HepG2 (cell line): ENCODE measurements at regions not wholly inside any gene's neighbourhood (a gene's known extent, or its start where the extent isn't known, plus 50 kb on each side); places are given as distances from the start of the nearest gene placed in this dataset.

Source experiments
- ARID2 ChIP-seq: sonication (generic); formaldehyde crosslinking; IDR thresholded peaks from 2 replicates; pipeline ENCODE4 v1.8.1; 2022; ENCODE audit warnings: mild to moderate bottlenecking, missing genetic modification reagents, borderline replicate concordance
- CTCF ChIP-seq: sonication (generic); formaldehyde crosslinking; IDR thresholded peaks from 2 replicates; pipeline ENCODE4 v1.5.0; 2020; ENCODE audit warnings: mild to moderate bottlenecking, missing genetic modification reagents, moderate library complexity
- JUND ChIP-seq: sonication (generic); formaldehyde crosslinking; IDR thresholded peaks from 2 replicates; pipeline ENCODE4 v1.8.0; 2022; ENCODE audit warnings: mild to moderate bottlenecking, missing genetic modification reagents
- NFKB2 ChIP-seq: sonication (generic); formaldehyde crosslinking; IDR thresholded peaks from 2 replicates; pipeline ENCODE4 v1.4.0; 2020; ENCODE audit warnings: missing genetic modification reagents, borderline replicate concordance
- SCMH1 ChIP-seq: sonication (generic); formaldehyde crosslinking; IDR thresholded peaks from 2 replicates; pipeline ENCODE4 v1.9.0; 2021; ENCODE audit warnings: missing genetic modification reagents, mild to moderate bottlenecking, borderline replicate concordance
- SMYD3 ChIP-seq: sonication (generic); formaldehyde crosslinking; IDR thresholded peaks from 2 replicates; pipeline ENCODE4 v1.8.1; 2023; ENCODE audit warnings: mild to moderate bottlenecking, missing genetic modification reagents
- TCF7 ChIP-seq: sonication (generic); IDR thresholded peaks from 2 replicates; pipeline ENCODE4 v1.6.1; 2016; ENCODE audit warnings: antibody characterized with exemption, low read depth
- TP53 ChIP-seq: sonication (generic); formaldehyde crosslinking; conservative IDR thresholded peaks from 2 replicates; pipeline ENCODE4 v1.4.0; 2020; ENCODE audit warnings: missing genetic modification reagents
- YEATS2 ChIP-seq: sonication (generic); formaldehyde crosslinking; IDR thresholded peaks from 2 replicates; pipeline ENCODE4 v1.4.0; 2020; ENCODE audit warnings: missing genetic modification reagents, borderline replicate concordance
- ZNF337 ChIP-seq: sonication (generic); formaldehyde crosslinking; IDR thresholded peaks from 2 replicates; pipeline ENCODE4 v1.5.1; 2020; ENCODE audit warnings: missing genetic modification reagents, low read depth, mild to moderate bottlenecking, borderline replicate concordance
- ZNF484 ChIP-seq: sonication (generic); formaldehyde crosslinking; IDR thresholded peaks from 2 replicates; pipeline ENCODE4 v1.5.1; 2020; ENCODE audit warnings: mild to moderate bottlenecking, low read depth, missing genetic modification reagents, borderline replicate concordance
- ZNF629 ChIP-seq: sonication (generic); formaldehyde crosslinking; conservative IDR thresholded peaks from 2 replicates; pipeline ENCODE4 v1.5.0; 2020; ENCODE audit warnings: missing genetic modification reagents
- ZNF660 ChIP-seq: sonication (generic); formaldehyde crosslinking; IDR thresholded peaks from 2 replicates; pipeline ENCODE4 v1.5.1; 2020; ENCODE audit warnings: mild to moderate bottlenecking, low read depth, missing genetic modification reagents, borderline replicate concordance
- TF ChIP-seq, protein P1 (sequence below): sonication (generic); formaldehyde crosslinking; IDR thresholded peaks from 2 replicates; pipeline ENCODE4 v1.4.0; 2020; ENCODE audit warnings: missing genetic modification reagents, mild to moderate bottlenecking, borderline replicate concordance

DNA sequence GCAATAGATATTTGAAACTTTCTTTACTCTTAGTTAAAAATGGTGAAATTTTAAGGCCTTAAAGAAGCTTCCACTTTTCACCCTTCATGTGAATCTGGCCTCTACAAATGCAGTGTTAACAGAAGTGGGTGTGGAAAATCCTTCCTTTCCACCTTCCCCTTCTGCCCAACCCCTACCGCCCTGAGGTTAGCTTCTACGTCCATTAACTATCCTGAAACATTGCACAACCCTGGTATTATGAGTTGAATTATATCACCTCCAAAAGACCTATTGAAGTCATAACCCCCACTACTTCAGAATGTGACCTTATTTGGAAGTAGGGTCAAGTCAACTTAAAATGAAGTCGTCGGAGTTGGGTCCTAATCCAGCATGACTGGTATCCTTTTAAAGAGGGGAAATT, 80.8 kb upstream of the ACSL3 start:
- TF ChIP-seq TCF7 (no peak), ZNF484 (CRISPR knock-in tag) (no peak), YEATS2 (CRISPR knock-in tag) (no peak), ZNF660 (CRISPR knock-in tag) (no peak), SCMH1 (no peak), ARID2 (no peak), SMYD3 (no peak), CTCF (no peak), ZNF629 (CRISPR knock-in tag) (no peak), ZNF337 (CRISPR knock-in tag) (no peak), NFKB2 (CRISPR knock-in tag) (no peak), JUND (CRISPR knock-in tag) (no peak), TP53 (CRISPR knock-in tag) (no peak)
- TF ChIP-seq, protein P1, sequence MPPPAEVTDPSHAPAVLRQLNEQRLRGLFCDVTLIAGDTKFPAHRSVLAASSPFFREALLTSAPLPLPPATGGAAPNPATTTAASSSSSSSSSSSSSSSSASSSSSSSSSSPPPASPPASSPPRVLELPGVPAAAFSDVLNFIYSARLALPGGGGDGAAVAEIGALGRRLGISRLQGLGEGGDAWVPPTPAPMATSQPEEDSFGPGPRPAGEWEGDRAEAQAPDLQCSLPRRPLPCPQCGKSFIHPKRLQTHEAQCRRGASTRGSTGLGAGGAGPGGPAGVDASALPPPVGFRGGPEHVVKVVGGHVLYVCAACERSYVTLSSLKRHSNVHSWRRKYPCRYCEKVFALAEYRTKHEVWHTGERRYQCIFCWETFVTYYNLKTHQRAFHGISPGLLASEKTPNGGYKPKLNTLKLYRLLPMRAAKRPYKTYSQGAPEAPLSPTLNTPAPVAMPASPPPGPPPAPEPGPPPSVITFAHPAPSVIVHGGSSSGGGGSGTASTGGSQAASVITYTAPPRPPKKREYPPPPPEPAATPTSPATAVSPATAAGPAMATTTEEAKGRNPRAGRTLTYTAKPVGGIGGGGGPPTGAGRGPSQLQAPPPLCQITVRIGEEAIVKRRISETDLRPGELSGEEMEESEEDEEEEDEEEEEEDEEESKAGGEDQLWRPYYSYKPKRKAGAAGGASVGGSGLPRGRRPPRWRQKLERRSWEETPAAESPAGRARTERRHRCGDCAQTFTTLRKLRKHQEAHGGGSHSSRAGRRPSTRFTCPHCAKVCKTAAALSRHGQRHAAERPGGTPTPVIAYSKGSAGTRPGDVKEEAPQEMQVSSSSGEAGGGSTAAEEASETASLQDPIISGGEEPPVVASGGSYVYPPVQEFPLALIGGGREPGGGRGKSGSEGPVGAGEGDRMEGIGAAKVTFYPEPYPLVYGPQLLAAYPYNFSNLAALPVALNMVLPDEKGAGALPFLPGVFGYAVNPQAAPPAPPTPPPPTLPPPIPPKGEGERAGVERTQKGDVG (CRISPR knock-in tag), result no peak
